ENCODE measurements at regions not wholly inside any gene's neighbourhood (a gene's known extent, or its start where the extent isn't known, plus 50 kb on each side); places are given as distances from the start of the nearest gene placed in this dataset.
A peak's percentile ranks its signal among the peaks of the same experiment; 100 is the strongest.

DNA sequence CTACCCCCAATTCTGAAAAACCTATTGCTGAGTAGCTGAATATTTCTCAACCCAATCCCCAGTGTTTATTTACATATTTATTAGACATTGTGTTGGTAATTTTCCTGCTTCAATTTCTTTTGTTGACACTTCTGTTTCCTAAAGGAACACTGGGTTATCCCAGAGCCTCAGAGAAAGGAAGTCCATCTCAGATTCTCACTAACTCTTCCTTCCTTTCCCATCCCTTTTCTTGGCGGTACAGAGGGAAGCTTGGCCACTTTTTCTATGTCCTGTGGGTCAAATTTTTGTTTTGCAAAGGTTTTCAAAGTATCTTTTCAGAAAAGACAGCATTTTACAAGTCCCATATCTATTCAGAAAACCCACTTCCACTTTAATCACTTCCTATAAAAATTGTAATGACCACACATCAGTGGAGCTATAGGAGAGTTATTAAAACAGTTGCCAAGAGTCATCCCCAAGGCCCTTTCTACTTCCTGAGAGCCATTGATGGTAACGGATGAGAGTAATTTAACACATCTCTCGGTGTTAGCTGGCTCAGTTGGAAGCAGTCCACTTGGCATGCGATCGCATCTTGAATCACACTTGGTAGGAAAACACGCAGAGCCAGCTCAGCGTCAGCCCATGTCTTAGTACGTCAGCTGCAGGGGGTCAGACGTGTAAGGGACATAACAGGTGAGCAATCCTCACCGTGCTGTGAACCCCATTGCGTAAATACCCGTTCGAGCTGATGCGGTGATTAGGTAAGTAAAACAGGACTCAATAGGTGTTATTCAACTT lies 231.1 kb upstream of the ADARB2 start:
- no peak overlapping the region for H3K27ac ChIP-seq
- no peak for TF ChIP-seq CTCF (conservative IDR thresholded peaks at IDR 0.05; ENCODE audit: low read depth)
- ChIA-PET CTCF (interaction anchor here (0.9 kb wide), 1 partner anchor 737 kb away, joined by 3 read pairs; no protein-coding TSS in a partner anchor), POLR2A (ENCODE audit: low non-redundant PET) (no interaction called here)
- DNase-seq (ENCODE audit: low spot score) = peak; percentile 44

GRCh38 chr10:1966712-1967376 lies 229.5 kb upstream of the ADARB2 start:
- DNase-seq (ENCODE audit: low spot score) = no peak
- no peak for TF ChIP-seq CTCF (conservative IDR thresholded peaks at IDR 0.05; ENCODE audit: low read depth)
- CTCF ChIA-PET = interaction anchor here (0.7 kb wide), 1 partner anchor 603 kb away, joined by 3 read pairs; no protein-coding TSS in a partner anchor
- POLR2A ChIA-PET (ENCODE audit: low non-redundant PET) = no interaction called here
- H3K27ac ChIP-seq = no peak overlapping the region

GRCh38 chr10:1964476-1964875 lies 227.2 kb upstream of the ADARB2 start:
- POLR2A ChIA-PET (ENCODE audit: low non-redundant PET) = no interaction called here
- no peak for DNase-seq (ENCODE audit: low spot score)
- CTCF ChIA-PET = no interaction called here
- H3K27ac ChIP-seq = no peak overlapping the region
- TF ChIP-seq CTCF (conservative IDR thresholded peaks at IDR 0.05; ENCODE audit: low read depth) = no peak

DNA sequence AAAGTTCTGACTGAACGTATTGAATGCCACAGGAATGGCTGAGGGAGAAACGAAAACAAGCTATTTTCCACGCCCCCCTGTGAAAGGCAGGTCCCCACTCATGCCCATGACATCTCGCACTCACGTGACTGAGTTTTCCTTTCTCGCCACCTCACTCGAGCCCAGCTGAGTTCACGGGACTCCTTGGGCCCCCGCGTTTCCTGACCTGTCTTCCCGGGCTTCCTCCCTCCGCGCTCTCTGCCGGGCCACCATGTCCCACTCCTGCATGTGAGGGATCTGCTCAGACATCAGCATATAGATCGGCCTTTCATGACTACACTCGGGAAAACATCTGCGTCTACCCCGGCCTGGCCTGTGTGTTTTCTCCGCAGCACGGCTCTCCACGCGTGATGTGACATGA lies 226.0 kb upstream of the ADARB2 start:
- CTCF ChIA-PET = no interaction called here
- DNase-seq (ENCODE audit: low spot score) = no peak

GRCh38 chr10:1961989-1962388 lies 224.7 kb upstream of the ADARB2 start:
- TF ChIP-seq CTCF (conservative IDR thresholded peaks at IDR 0.05; ENCODE audit: low read depth) = no peak
- CTCF ChIA-PET = no interaction called here
- POLR2A ChIA-PET (ENCODE audit: low non-redundant PET) = no interaction called here
- DNase-seq (ENCODE audit: low spot score) = no peak
- no peak overlapping the region for H3K27ac ChIP-seq

More for the DNA sequence above, 226.0 kb upstream of the ADARB2 start:
- POLR2A ChIA-PET (ENCODE audit: low non-redundant PET) = no interaction called here
- H3K27ac ChIP-seq = no peak overlapping the region
- no peak for TF ChIP-seq CTCF (conservative IDR thresholded peaks at IDR 0.05; ENCODE audit: low read depth)

GRCh38 chr10:1960982-1961381 lies 223.7 kb upstream of the ADARB2 start:
- H3K27ac ChIP-seq = no peak overlapping the region
- DNase-seq (ENCODE audit: low spot score) = no peak
- POLR2A ChIA-PET (ENCODE audit: low non-redundant PET) = no interaction called here
- CTCF ChIA-PET = interaction anchor here (0.6 kb wide), 2 partner anchors 505 to 1545 kb away, joined by 3 to 4 read pairs; no protein-coding TSS in a partner anchor
- TF ChIP-seq CTCF (conservative IDR thresholded peaks at IDR 0.05; ENCODE audit: low read depth) = no peak
